WERI-Rb-1 (cell line): ENCODE measurements at regions not wholly inside any gene's neighbourhood (a gene's known extent, or its start where the extent isn't known, plus 50 kb on each side); places are given as distances from the start of the nearest gene placed in this dataset.

Experiments
- DNase-seq: peaks from one replicate; pipeline ENCODE4 v3.0.0-alpha.2; 2020
- H3K27ac ChIP-seq: fragments of 250-450 bp; sonication (Bioruptor Pico); 2 replicates; pipeline ENCODE4 v1.5.1; 2020; ENCODE audit warnings: mild to moderate bottlenecking, moderate library complexity
- H3K27me3 ChIP-seq: fragments of 250-450 bp; sonication (Bioruptor Pico); 2 replicates; pipeline ENCODE4 v1.5.1; 2021; ENCODE audit warnings: mild to moderate bottlenecking, low read depth, moderate library complexity; ENCODE audit not compliant: insufficient read depth, severe bottlenecking
- H3K36me3 ChIP-seq: fragments of 250-450 bp; sonication (Bioruptor Pico); 2 replicates; pipeline ENCODE4 v1.5.1; 2020; ENCODE audit warnings: mild to moderate bottlenecking, moderate library complexity
- H3K4me3 ChIP-seq: 2 replicates; pipeline ENCODE4 v1.5.1; 2011; ENCODE audit warnings: low read depth, mild to moderate bottlenecking, control low read depth, low read length
- H3K9me3 ChIP-seq: fragments of 250-450 bp; sonication (Bioruptor Pico); 2 replicates; pipeline ENCODE4 v1.5.1; 2021; ENCODE audit warnings: mild to moderate bottlenecking, moderate library complexity; ENCODE audit not compliant: severe bottlenecking
- CTCF ChIP-seq: IDR thresholded peaks from 2 replicates; pipeline ENCODE4 v1.5.1; 2011; ENCODE audit warnings: low read depth, mild to moderate bottlenecking, control low read depth, inconsistent platforms, low read length

GRCh38 chr7:36048902-36049240 is 104.2 kb upstream of the EEPD1 start:
- DNase-seq: no peak
- Histone ChIP-seq H3K9me3 (no peaks in the 10 kb centered on the region), H3K27me3 (no peaks in the 10 kb centered on the region), H3K27ac (no peak overlapping the region), H3K36me3 (no peaks in the 10 kb centered on the region), H3K4me3 (no peak overlapping the region)
- no peak for TF ChIP-seq CTCF

GRCh38 chr7:36051501-36051900 is 101.6 kb upstream of the EEPD1 start:
- Histone ChIP-seq H3K27me3 (no peaks in the 10 kb centered on the region), H3K27ac (no peak overlapping the region), H3K9me3 (no peaks in the 10 kb centered on the region), H3K36me3 (no peaks in the 10 kb centered on the region), H3K4me3 (no peak overlapping the region)
- no peak for TF ChIP-seq CTCF
- no peak for DNase-seq

GRCh38 chr7:36053589-36053988 is 99.5 kb upstream of the EEPD1 start:
- H3K27ac ChIP-seq: no peak overlapping the region
- H3K9me3 ChIP-seq: no peaks in the 10 kb centered on the region
- H3K27me3 ChIP-seq: no peaks in the 10 kb centered on the region
- no peak for DNase-seq
- no peaks in the 10 kb centered on the region for H3K36me3 ChIP-seq
- no peak overlapping the region for H3K4me3 ChIP-seq
- no peak for TF ChIP-seq CTCF

GRCh38 chr7:36054637-36055036 is 98.4 kb upstream of the EEPD1 start:
- Histone ChIP-seq H3K36me3 (no peaks in the 10 kb centered on the region), H3K4me3 (no peak overlapping the region), H3K27me3 (no peaks in the 10 kb centered on the region), H3K27ac (no peak overlapping the region), H3K9me3 (no peaks in the 10 kb centered on the region)
- DNase-seq: no peak
- TF ChIP-seq CTCF: no peak

GRCh38 chr7:36055207-36055606 is 97.8 kb upstream of the EEPD1 start:
- Histone ChIP-seq H3K9me3 (no peaks in the 10 kb centered on the region), H3K36me3 (no peaks in the 10 kb centered on the region), H3K27ac (no peak overlapping the region), H3K27me3 (no peaks in the 10 kb centered on the region), H3K4me3 (no peak overlapping the region)
- TF ChIP-seq CTCF: no peak
- no peak for DNase-seq

GRCh38 chr7:36057323-36057722 is 95.7 kb upstream of the EEPD1 start:
- no peak overlapping the region for H3K4me3 ChIP-seq
- no peaks in the 10 kb centered on the region for H3K27me3 ChIP-seq
- H3K9me3 ChIP-seq: no peaks in the 10 kb centered on the region
- no peak overlapping the region for H3K27ac ChIP-seq
- TF ChIP-seq CTCF: no peak
- H3K36me3 ChIP-seq: no peaks in the 10 kb centered on the region
- no peak for DNase-seq
